A673 (cell line): ENCODE measurements at regions not wholly inside any gene's neighbourhood (a gene's known extent, or its start where the extent isn't known, plus 50 kb on each side); places are given as distances from the start of the nearest gene placed in this dataset.

Source experiments
- BruUV-seq: library from RNA; stranded (reverse); fragments of 400-500 nt; replicated peaks from 2 replicates; lab custom pipeline; 2021; lab: Mats Ljungman, UMichigan
- CTCF ChIA-PET: fragments of 300-600 bp; sonication (Branson Sonifier 250); formaldehyde crosslinking; loops from one replicate; lab custom pipeline; 2022; ENCODE audit warnings: antibody characterized with exemption; lab: Charles Lee
- POLR2A ChIA-PET: fragments of 300-600 bp; sonication (Branson Sonifier 250); formaldehyde crosslinking; loops from one replicate; lab custom pipeline; 2022; ENCODE audit warnings: antibody characterized with exemption; ENCODE audit not compliant: low non-redundant PET; lab: Charles Lee
- DNase-seq: peaks from one replicate; pipeline ENCODE4 v3.0.0-alpha.2; 2015; ENCODE audit warnings: low spot score
- H3K27ac ChIP-seq: fragments of 200-600 bp; sonication (generic); 2 replicates; pipeline ENCODE4 v1.5.1; 2016; ENCODE audit warnings: mixed run types, low read depth, mild to moderate bottlenecking, mixed read lengths, antibody characterized with exemption, low read length; ENCODE audit not compliant: poor library complexity, severe bottlenecking
- H3K27me3 ChIP-seq: fragments of 200-600 bp; sonication (generic); replicated peaks from 2 replicates; pipeline ENCODE4 v1.6.1; 2017; ENCODE audit warnings: mixed run types, low read depth, mild to moderate bottlenecking, mixed read lengths, antibody characterized with exemption, low read length; ENCODE audit not compliant: insufficient read depth, poor library complexity
- H3K36me3 ChIP-seq: fragments of 200-600 bp; sonication (generic); 2 replicates; pipeline ENCODE4 v1.6.1; 2016; ENCODE audit warnings: mixed run types, mild to moderate bottlenecking, mixed read lengths, antibody characterized with exemption, low read length; ENCODE audit not compliant: insufficient read depth, poor library complexity, severe bottlenecking
- H3K4me1 ChIP-seq: fragments of 200-600 bp; sonication (generic); 2 replicates; pipeline ENCODE4 v1.6.1; 2017; ENCODE audit warnings: mixed run types, mild to moderate bottlenecking, mixed read lengths, antibody characterized with exemption, low read length; ENCODE audit not compliant: insufficient read depth, poor library complexity, severe bottlenecking
- H3K4me3 ChIP-seq: fragments of 200-600 bp; sonication (generic); 2 replicates; pipeline ENCODE4 v1.5.1; 2016; ENCODE audit warnings: low read depth, mixed run types, mild to moderate bottlenecking, mixed read lengths, low read length; ENCODE audit not compliant: poor library complexity, severe bottlenecking
- H3K9me3 ChIP-seq: fragments of 200-600 bp; sonication (generic); 2 replicates; pipeline ENCODE4 v1.6.1; 2016; ENCODE audit warnings: mixed run types, low read depth, mild to moderate bottlenecking, mixed read lengths, antibody characterized with exemption, low read length; ENCODE audit not compliant: poor library complexity, severe bottlenecking
- EZH2 ChIP-seq: fragments of 200-600 bp; sonication (generic); IDR thresholded peaks from 2 replicates; pipeline ENCODE4 v1.6.1; 2017; ENCODE audit warnings: borderline replicate concordance, low read depth, mild to moderate bottlenecking, mixed read lengths, antibody characterized with exemption, low read length; ENCODE audit not compliant: poor library complexity, severe bottlenecking
- intact Hi-C: fragments of 100-400 bp; cut with micrococcal nuclease; formaldehyde crosslinking; loops from one replicate; pipeline ENCODE4 v1.10.0; 2022; ENCODE audit not compliant: unreplicated experiment
- TF ChIP-seq, protein P1 (sequence below): fragments of 300-800, 200-600 bp; sonication (generic); conservative IDR thresholded peaks from 2 replicates; pipeline ENCODE4 v1.5.1; 2017; ENCODE audit warnings: low read depth, mild to moderate bottlenecking, antibody characterized with exemption, low read length, moderate library complexity, mixed read lengths

DNA sequence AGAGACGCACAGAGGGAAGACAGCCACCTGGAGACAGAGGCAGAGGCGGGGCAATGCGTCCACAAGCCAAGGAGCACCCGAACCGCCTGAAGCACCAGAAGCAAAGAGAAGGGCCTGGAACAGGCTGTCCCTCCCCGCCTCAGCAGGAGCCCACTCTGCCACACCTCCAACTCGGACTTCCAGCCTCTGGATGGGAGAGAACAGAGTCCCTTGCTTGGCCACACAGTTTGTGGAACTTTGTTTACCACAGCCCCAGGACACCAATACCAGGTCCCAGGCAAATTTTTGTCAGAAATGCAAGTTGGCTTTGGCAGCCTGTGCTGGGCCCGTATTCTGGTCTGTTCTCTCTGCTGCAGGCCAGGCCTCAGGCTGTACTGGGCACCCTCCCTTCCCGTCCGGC lies 87.5 kb upstream of the RPS6KA2 start:
- no peaks in the 10 kb centered on the region for H3K9me3 ChIP-seq
- TF ChIP-seq EZH2, result no peak
- TF ChIP-seq, protein P1, sequence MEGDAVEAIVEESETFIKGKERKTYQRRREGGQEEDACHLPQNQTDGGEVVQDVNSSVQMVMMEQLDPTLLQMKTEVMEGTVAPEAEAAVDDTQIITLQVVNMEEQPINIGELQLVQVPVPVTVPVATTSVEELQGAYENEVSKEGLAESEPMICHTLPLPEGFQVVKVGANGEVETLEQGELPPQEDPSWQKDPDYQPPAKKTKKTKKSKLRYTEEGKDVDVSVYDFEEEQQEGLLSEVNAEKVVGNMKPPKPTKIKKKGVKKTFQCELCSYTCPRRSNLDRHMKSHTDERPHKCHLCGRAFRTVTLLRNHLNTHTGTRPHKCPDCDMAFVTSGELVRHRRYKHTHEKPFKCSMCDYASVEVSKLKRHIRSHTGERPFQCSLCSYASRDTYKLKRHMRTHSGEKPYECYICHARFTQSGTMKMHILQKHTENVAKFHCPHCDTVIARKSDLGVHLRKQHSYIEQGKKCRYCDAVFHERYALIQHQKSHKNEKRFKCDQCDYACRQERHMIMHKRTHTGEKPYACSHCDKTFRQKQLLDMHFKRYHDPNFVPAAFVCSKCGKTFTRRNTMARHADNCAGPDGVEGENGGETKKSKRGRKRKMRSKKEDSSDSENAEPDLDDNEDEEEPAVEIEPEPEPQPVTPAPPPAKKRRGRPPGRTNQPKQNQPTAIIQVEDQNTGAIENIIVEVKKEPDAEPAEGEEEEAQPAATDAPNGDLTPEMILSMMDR, result no peak
- no peak overlapping the region for H3K4me3 ChIP-seq
- intact Hi-C loops, result no loop called here
- H3K27ac ChIP-seq, result no peak overlapping the region
- H3K27me3 ChIP-seq, result no peaks in the 10 kb centered on the region
- no peaks in the 10 kb centered on the region for H3K36me3 ChIP-seq
- ChIA-PET CTCF (no interaction called here), POLR2A (no interaction called here)
- no peaks in the 10 kb centered on the region for H3K4me1 ChIP-seq
- no peak for DNase-seq
- BruUV-seq, result no TSS peak

DNA sequence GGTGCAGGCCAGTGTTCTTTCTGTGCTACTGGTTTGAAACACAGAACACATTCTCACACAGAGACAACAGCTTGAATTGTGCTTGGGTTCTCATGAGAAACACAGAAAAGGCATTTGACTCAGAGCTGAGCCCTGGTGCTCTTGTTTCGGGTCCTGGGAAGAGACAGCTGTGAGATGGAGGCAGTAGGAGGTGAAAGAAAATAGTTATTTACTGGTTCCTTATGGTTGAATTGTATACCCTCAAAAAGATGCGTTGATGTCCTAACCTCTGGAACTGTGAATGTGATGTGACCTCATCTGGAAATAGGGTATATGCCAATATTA lies 87.1 kb upstream of the RPS6KA2 start:
- ChIA-PET CTCF (no interaction called here), POLR2A (no interaction called here)
- no peaks in the 10 kb centered on the region for H3K27me3 ChIP-seq
- no peaks in the 10 kb centered on the region for H3K4me1 ChIP-seq
- TF ChIP-seq EZH2, result no peak
- intact Hi-C loops, result no loop called here
- H3K27ac ChIP-seq, result no peak overlapping the region
- no peaks in the 10 kb centered on the region for H3K9me3 ChIP-seq
- DNase-seq, result no peak
- H3K36me3 ChIP-seq, result no peaks in the 10 kb centered on the region
- no peak overlapping the region for H3K4me3 ChIP-seq
- no TSS peak for BruUV-seq

GRCh38 chr6:166713434-166714186 lies 86.6 kb upstream of the RPS6KA2 start:
- Histone ChIP-seq H3K36me3 (no peaks in the 10 kb centered on the region), H3K4me3 (no peak overlapping the region), H3K27me3 (no peaks in the 10 kb centered on the region), H3K4me1 (no peaks in the 10 kb centered on the region), H3K9me3 (no peaks in the 10 kb centered on the region), H3K27ac (no peak overlapping the region)
- ChIA-PET POLR2A (no interaction called here), CTCF (no interaction called here)
- no peak for DNase-seq
- intact Hi-C loops, result no loop called here
- TF ChIP-seq, protein P1, result no peak
- no peak for TF ChIP-seq EZH2
- BruUV-seq, result no TSS peak
